ENCODE measurements at regions not wholly inside any gene's neighbourhood (a gene's known extent, or its start where the extent isn't known, plus 50 kb on each side); places are given as distances from the start of the nearest gene placed in this dataset.
"Not testable (repeated sequence)": the region's sequence is repeated elsewhere in the genome, so short reads cannot be mapped to it uniquely, and the experiment has no call there.

- DNase-seq (ENCODE audit: low spot score): not testable (repeated sequence)
Observed at GRCh38 chr4:52522093-52522492, 137.0 kb downstream of the USP46 start.

- no peak for DNase-seq (ENCODE audit: low spot score)
Observed at GRCh38 chr4:52529983-52530382, 129.1 kb downstream of the USP46 start.

GRCh38 chr4:52535793-52536192 lies 123.3 kb downstream of the USP46 start:
- no peak for DNase-seq (ENCODE audit: low spot score)

Measured in left forelimb (tissue), 1 donor.